Psoas muscle (tissue), 7 donors: ENCODE measurements at regions not wholly inside any gene's neighbourhood (a gene's known extent, or its start where the extent isn't known, plus 50 kb on each side); places are given as distances from the start of the nearest gene placed in this dataset.

Experiments used
- ATAC-seq, 4 donors: fragments of 200-7000 bp; cut with Tn5 transposase; one replicate each; pipeline ENCODE4 v1.9.1; 2020; ENCODE audit warnings: moderate library complexity in 3 of 4, mild to moderate bottlenecking in 2 of 4
- DNase-seq, 2 donors: peaks; one replicate each; pipeline ENCODE4 v3.0.0-alpha.2; 2020
- H3K27ac ChIP-seq: fragments of 200-600 bp; one replicate; pipeline ENCODE4 v1.8.0; 2022
- H3K27me3 ChIP-seq, 3 donors: fragments of 200-600 bp in 1 of 3; one replicate each; pipeline versions ENCODE4 v1.6.1 to v1.8.0; 2013 to 2022; ENCODE audit warnings: low read length in 2 of 3, mild to moderate bottlenecking in 2 of 3, moderate library complexity in 1 of 3; ENCODE audit not compliant: insufficient read depth in 3 of 3
- H3K36me3 ChIP-seq, 2 donors: fragments of 200-600 bp in 1 of 2; one replicate each; pipeline versions ENCODE4 v1.6.1 to v1.8.0; 2013 to 2022; ENCODE audit warnings: low read depth in 1 of 2, mild to moderate bottlenecking in 1 of 2, moderate library complexity in 1 of 2; ENCODE audit not compliant: insufficient read depth in 1 of 2
- H3K4me1 ChIP-seq: fragments of 200-600 bp; one replicate; pipeline ENCODE4 v1.8.0; 2022
- H3K4me3 ChIP-seq: fragments of 200-600 bp; one replicate; pipeline ENCODE4 v1.8.0; 2022; ENCODE audit warnings: mild to moderate bottlenecking
- H3K9me3 ChIP-seq: fragments of 200-600 bp; one replicate; pipeline ENCODE4 v1.8.0; 2022
- CTCF ChIP-seq: fragments of 200-600 bp; IDR thresholded peaks from one replicate; pipeline ENCODE4 v1.8.0; 2022; ENCODE audit warnings: antibody characterized with exemption
- WGBS, 3 donors: extraction: QIAGEN DNeasy Blood & Tissue Kit; methylation state at CpG; one replicate each; pipeline versions ENCODE4 v1.1.6 to v1.1.7; 2013; 5-methylcytosine and 5-hydroxymethylcytosine counted together
- intact Hi-C, 2 donors: fragments of 100-400 bp; cut with DNase I; formaldehyde crosslinking; loops; one replicate each; pipeline versions ENCODE4 v1.11.0 to v1.14.2; 2022
- donor health status: healthy with polysubstance abuse.
- donor health status: DM: no; HTN: no; CAD: no; lungs with moderate emphysema.
- donor health status: Bipolar disorder and iron deficiency.
- donor health status: healthy.
- donor health status: DM: yes; HTN: yes; CAD: no.
- donor health status: DM: no; HTN: no; CAD: no.
- donor health status: DM: yes; HTN: yes; CAD: no.

- ATAC-seq (no peak), DNase-seq (no peak)
- 77 to 89% (median 87%) methylated on average over 2 of the region's 2 CpGs for WGBS, 3 donors
- H3K36me3 ChIP-seq: no peaks in the 10 kb centered on the region
- no peaks in the 10 kb centered on the region for H3K4me1 ChIP-seq
- no peak for TF ChIP-seq CTCF
- H3K27me3 ChIP-seq: no peaks in the 10 kb centered on the region
- H3K4me3 ChIP-seq: no peak overlapping the region
- no peak overlapping the region for H3K27ac ChIP-seq
- intact Hi-C loops: no loop called here
- H3K9me3 ChIP-seq: no peaks in the 10 kb centered on the region
Observed at GRCh38 chr12:19633194-19633593, 193.9 kb downstream of the AEBP2 start.

GRCh38 chr12:19633641-19634040 lies 194.3 kb downstream of the AEBP2 start:
- Histone ChIP-seq H3K36me3 (no peaks in the 10 kb centered on the region), H3K9me3 (no peaks in the 10 kb centered on the region), H3K4me3 (no peak overlapping the region), H3K27me3 (no peaks in the 10 kb centered on the region), H3K27ac (no peak overlapping the region), H3K4me1 (no peaks in the 10 kb centered on the region)
- WGBS, 3 donors: 85 to 88% (median 85%) methylated on average over 2 of the region's 2 CpGs
- DNase-seq (no peak), ATAC-seq (no peak)
- intact Hi-C loops: no loop called here
- no peak for TF ChIP-seq CTCF

GRCh38 chr12:19639781-19640415 lies 200.6 kb downstream of the AEBP2 start:
- DNase-seq: no peak
- WGBS, 3 donors: 46 to 55% (median 46%) methylated on average over 5 of the region's 5 CpGs
- Histone ChIP-seq H3K4me3 (no peak overlapping the region), H3K9me3 (no peaks in the 10 kb centered on the region), H3K27me3 (no peaks in the 10 kb centered on the region), H3K4me1 (peaks cover 4% of the 10 kb centered on the region), H3K36me3 (no peaks in the 10 kb centered on the region), H3K27ac (no peak overlapping the region)
- no peak for TF ChIP-seq CTCF
- intact Hi-C loops: no loop called here
- ATAC-seq: no peak

GRCh38 chr12:19641235-19642080 lies 202.2 kb downstream of the AEBP2 start:
- no peaks in the 10 kb centered on the region for H3K36me3 ChIP-seq
- H3K27ac ChIP-seq: no peak overlapping the region
- no peak overlapping the region for H3K4me3 ChIP-seq
- DNase-seq (no peak), ATAC-seq (peak in 2 of 4 donors; percentile 58 to 81)
- no peaks in the 10 kb centered on the region for H3K9me3 ChIP-seq
- peaks cover 4% of the 10 kb centered on the region for H3K4me1 ChIP-seq
- no peak for TF ChIP-seq CTCF
- WGBS, 3 donors: 58 to 80% (median 60%) methylated on average over 5 of the region's 5 CpGs
- intact Hi-C loops: no loop called here
- no peaks in the 10 kb centered on the region for H3K27me3 ChIP-seq
